ENCODE measurements at regions not wholly inside any gene's neighbourhood (a gene's known extent, or its start where the extent isn't known, plus 50 kb on each side); places are given as distances from the start of the nearest gene placed in this dataset.
"Not testable (repeated sequence)": the region's sequence is repeated elsewhere in the genome, so short reads cannot be mapped to it uniquely, and the experiment has no call there.

DNA sequence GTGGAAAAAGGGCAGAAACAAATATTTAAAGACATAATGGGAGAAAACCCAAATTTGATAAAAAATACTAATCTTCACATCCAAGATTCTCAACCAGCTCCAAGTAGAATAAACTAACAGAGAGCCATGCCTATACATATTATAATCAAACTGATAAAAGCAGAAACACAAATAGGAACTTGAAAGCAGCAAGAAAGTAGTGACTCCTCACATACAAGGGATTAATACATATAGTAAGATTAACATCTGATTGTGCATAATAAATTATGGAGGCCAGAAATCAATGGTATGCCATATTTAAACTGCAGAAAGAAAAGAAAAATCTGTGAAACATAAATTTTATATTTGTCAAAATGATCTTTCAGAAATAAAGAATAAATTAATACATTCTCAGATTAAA lies 454.3 kb upstream of the PCDH10 start:
- Histone ChIP-seq H2AFZ (ENCODE audit: low read depth, low read length) (no peak overlapping the region), H3K27ac (ENCODE audit: low read length) (no peak overlapping the region), H3K79me2 (replicated peaks; ENCODE audit: insufficient read depth, low read length) (no peaks in the 10 kb centered on the region), H4K20me1 (ENCODE audit: insufficient read depth) (no peaks in the 10 kb centered on the region), H3K9me3 (ENCODE audit: low read length) (peaks cover 3% of the 10 kb centered on the region), H3K4me2 (ENCODE audit: low read length) (no peak overlapping the region), H3F3A (ENCODE audit: insufficient read depth, low read length, poor library complexity, severe bottlenecking) (no peaks in the 10 kb centered on the region), H3K4me3 (ENCODE audit: low read length) (no peak overlapping the region), H3K9me2 (ENCODE audit: insufficient read depth, low read length) (no peaks in the 10 kb centered on the region), H3K27me3 (ENCODE audit: insufficient read depth, low read depth, low read length) (no peaks in the 10 kb centered on the region), H3K36me3 (ENCODE audit: insufficient read depth, low read length) (no peaks in the 10 kb centered on the region), H3K9ac (ENCODE audit: low read length) (no peak overlapping the region)
- no peak for TF ChIP-seq EZH2 (IDR thresholded peaks at IDR 0.05; ENCODE audit: borderline replicate concordance, insufficient read depth, low read length, poor library complexity, severe bottlenecking)
- TF ChIP-seq SMC3 (conservative IDR thresholded peaks at IDR 0.05; ENCODE audit: poor library complexity) = no peak
- TF ChIP-seq, protein P1, sequence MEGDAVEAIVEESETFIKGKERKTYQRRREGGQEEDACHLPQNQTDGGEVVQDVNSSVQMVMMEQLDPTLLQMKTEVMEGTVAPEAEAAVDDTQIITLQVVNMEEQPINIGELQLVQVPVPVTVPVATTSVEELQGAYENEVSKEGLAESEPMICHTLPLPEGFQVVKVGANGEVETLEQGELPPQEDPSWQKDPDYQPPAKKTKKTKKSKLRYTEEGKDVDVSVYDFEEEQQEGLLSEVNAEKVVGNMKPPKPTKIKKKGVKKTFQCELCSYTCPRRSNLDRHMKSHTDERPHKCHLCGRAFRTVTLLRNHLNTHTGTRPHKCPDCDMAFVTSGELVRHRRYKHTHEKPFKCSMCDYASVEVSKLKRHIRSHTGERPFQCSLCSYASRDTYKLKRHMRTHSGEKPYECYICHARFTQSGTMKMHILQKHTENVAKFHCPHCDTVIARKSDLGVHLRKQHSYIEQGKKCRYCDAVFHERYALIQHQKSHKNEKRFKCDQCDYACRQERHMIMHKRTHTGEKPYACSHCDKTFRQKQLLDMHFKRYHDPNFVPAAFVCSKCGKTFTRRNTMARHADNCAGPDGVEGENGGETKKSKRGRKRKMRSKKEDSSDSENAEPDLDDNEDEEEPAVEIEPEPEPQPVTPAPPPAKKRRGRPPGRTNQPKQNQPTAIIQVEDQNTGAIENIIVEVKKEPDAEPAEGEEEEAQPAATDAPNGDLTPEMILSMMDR (IDR thresholded peaks at IDR 0.05; ENCODE audit: poor library complexity, severe bottlenecking) = no peak
- TF ChIP-seq EP300 (conservative IDR thresholded peaks at IDR 0.05; ENCODE audit: poor library complexity, severe bottlenecking) = no peak
- TF ChIP-seq POLR2AphosphoS5 (IDR thresholded peaks at IDR 0.05) = no peak
- TF ChIP-seq MXI1 (conservative IDR thresholded peaks at IDR 0.05; ENCODE audit: poor library complexity, severe bottlenecking) = no peak

DNA sequence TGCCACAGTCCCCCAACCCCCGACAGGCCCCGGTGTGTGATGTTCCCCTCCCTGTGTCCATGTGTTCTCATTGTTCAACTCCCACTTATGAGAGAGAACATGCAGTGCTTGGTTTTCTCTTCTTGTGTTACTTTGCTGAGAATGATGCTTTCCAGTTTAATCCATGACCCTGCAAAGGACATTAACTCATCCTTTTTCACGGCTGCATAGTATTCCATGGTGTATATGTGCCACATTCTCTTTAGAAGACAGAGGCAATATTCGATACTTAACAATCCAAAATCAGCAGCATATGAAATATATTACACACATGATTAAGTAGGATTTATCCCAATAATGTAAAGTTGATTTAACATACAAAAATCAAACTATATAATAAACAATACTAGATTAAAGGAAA lies 451.6 kb upstream of the PCDH10 start:
- not testable (repeated sequence) for H4K20me1 ChIP-seq (ENCODE audit: insufficient read depth); H3K27me3 ChIP-seq (ENCODE audit: insufficient read depth, low read depth, low read length); H3F3A ChIP-seq (ENCODE audit: insufficient read depth, low read length, poor library complexity, severe bottlenecking); H3K9me2 ChIP-seq (ENCODE audit: insufficient read depth, low read length); H3K9ac ChIP-seq (ENCODE audit: low read length); H3K36me3 ChIP-seq (ENCODE audit: insufficient read depth, low read length); H3K9me3 ChIP-seq (ENCODE audit: low read length); H3K4me2 ChIP-seq (ENCODE audit: low read length); H3K4me3 ChIP-seq (ENCODE audit: low read length); H3K27ac ChIP-seq (ENCODE audit: low read length); H2AFZ ChIP-seq (ENCODE audit: low read depth, low read length); H3K79me2 ChIP-seq (replicated peaks; ENCODE audit: insufficient read depth, low read length)

DNA sequence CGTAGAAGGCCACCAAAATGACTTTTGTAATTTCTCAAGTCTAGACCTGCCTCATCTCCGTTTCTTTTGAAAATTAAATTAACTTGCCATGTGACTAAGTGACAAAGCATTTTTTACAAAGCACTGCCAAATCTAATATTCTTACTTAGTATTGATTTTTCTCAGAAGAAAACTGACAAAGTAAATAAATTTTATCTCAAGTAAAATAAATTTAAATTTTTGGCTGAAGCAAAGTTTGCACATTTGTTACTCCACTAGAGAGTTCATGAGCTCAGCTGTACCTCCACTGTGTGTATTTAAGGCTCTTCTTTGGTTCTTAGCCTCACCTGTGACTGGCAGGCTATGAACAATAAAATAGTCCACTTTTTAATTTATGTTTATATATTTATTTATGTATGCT lies 441.1 kb upstream of the PCDH10 start:
- TF ChIP-seq POLR2AphosphoS5 (IDR thresholded peaks at IDR 0.05) = no peak
- TF ChIP-seq, protein P1 (IDR thresholded peaks at IDR 0.05; ENCODE audit: poor library complexity, severe bottlenecking) = no peak
- TF ChIP-seq SMC3 (conservative IDR thresholded peaks at IDR 0.05; ENCODE audit: poor library complexity) = no peak
- TF ChIP-seq EZH2 (IDR thresholded peaks at IDR 0.05; ENCODE audit: borderline replicate concordance, insufficient read depth, low read length, poor library complexity, severe bottlenecking) = no peak
- no peak for TF ChIP-seq TAF1 (IDR thresholded peaks at IDR 0.05; ENCODE audit: low read depth)
- TF ChIP-seq, protein P2, sequence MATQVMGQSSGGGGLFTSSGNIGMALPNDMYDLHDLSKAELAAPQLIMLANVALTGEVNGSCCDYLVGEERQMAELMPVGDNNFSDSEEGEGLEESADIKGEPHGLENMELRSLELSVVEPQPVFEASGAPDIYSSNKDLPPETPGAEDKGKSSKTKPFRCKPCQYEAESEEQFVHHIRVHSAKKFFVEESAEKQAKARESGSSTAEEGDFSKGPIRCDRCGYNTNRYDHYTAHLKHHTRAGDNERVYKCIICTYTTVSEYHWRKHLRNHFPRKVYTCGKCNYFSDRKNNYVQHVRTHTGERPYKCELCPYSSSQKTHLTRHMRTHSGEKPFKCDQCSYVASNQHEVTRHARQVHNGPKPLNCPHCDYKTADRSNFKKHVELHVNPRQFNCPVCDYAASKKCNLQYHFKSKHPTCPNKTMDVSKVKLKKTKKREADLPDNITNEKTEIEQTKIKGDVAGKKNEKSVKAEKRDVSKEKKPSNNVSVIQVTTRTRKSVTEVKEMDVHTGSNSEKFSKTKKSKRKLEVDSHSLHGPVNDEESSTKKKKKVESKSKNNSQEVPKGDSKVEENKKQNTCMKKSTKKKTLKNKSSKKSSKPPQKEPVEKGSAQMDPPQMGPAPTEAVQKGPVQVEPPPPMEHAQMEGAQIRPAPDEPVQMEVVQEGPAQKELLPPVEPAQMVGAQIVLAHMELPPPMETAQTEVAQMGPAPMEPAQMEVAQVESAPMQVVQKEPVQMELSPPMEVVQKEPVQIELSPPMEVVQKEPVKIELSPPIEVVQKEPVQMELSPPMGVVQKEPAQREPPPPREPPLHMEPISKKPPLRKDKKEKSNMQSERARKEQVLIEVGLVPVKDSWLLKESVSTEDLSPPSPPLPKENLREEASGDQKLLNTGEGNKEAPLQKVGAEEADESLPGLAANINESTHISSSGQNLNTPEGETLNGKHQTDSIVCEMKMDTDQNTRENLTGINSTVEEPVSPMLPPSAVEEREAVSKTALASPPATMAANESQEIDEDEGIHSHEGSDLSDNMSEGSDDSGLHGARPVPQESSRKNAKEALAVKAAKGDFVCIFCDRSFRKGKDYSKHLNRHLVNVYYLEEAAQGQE (IDR thresholded peaks at IDR 0.05; ENCODE audit: borderline replicate concordance) = no peak
- TF ChIP-seq EP300 (conservative IDR thresholded peaks at IDR 0.05; ENCODE audit: poor library complexity, severe bottlenecking) = no peak
- TF ChIP-seq RAD21 (conservative IDR thresholded peaks at IDR 0.05) = no peak
- TF ChIP-seq MXI1 (conservative IDR thresholded peaks at IDR 0.05; ENCODE audit: poor library complexity, severe bottlenecking) = no peak
- no peaks in the 10 kb centered on the region for H3K36me3 ChIP-seq (ENCODE audit: insufficient read depth, low read length)
- no peaks in the 10 kb centered on the region for H3K27me3 ChIP-seq (ENCODE audit: insufficient read depth, low read depth, low read length)
- no peaks in the 10 kb centered on the region for H3K9me2 ChIP-seq (ENCODE audit: insufficient read depth, low read length)
- H3K9ac ChIP-seq (ENCODE audit: low read length) = no peak overlapping the region
- H4K20me1 ChIP-seq (ENCODE audit: insufficient read depth) = no peaks in the 10 kb centered on the region
- H3F3A ChIP-seq (ENCODE audit: insufficient read depth, low read length, poor library complexity, severe bottlenecking) = no peaks in the 10 kb centered on the region
- H3K4me3 ChIP-seq (ENCODE audit: low read length) = no peak overlapping the region
- no peak overlapping the region for H3K27ac ChIP-seq (ENCODE audit: low read length)
- no peak overlapping the region for H2AFZ ChIP-seq (ENCODE audit: low read depth, low read length)
- no peak overlapping the region for H3K4me2 ChIP-seq (ENCODE audit: low read length)
- H3K79me2 ChIP-seq (replicated peaks; ENCODE audit: insufficient read depth, low read length) = no peaks in the 10 kb centered on the region
- H3K9me3 ChIP-seq (ENCODE audit: low read length) = no peaks in the 10 kb centered on the region
